ENCODE measurements at regions not wholly inside any gene's neighbourhood (a gene's known extent, or its start where the extent isn't known, plus 50 kb on each side); places are given as distances from the start of the nearest gene placed in this dataset.

DNA sequence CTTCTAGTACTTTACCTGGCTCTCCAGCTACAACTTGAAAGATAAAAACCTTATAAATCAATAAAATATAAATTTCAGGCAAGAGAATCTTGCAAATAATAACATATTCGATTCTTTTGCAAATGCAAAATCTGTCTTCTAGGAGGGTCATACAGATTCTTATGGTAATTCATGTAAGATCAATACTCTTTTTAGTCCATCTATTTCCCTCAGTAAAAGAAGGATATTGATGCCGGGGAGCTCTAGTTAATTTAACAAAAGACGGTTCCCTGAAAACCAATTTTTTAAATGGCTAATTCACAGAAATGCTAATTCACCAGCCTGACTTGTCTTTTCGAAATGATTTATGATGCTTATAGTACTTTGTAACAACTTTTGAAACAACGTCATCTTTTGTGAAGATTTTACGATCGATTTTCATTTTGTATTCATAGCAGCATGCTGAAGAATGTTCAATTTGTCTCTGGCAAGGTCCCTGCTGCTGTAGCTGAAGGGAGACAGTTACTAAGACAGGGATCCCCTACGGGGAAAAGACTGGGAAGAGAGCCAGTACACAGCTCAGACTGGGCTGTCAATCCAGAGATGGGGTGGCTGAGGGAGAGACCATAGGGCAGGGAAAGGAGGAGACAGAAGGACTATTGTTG is 90.6 kb upstream of the SPAG17 start:
- Histone ChIP-seq H3K27me3 (ENCODE audit: control insufficient read depth, insufficient read depth, low read length) (no peaks in the 10 kb centered on the region), H3K4me3 (ENCODE audit: low read length in 3 of 3) (no peak overlapping the region), H3K4me1 (ENCODE audit: control insufficient read depth in 2 of 3, insufficient read depth in 2 of 3, low read depth in 1 of 3, low read length in 3 of 3) (no peaks in the 10 kb centered on the region), H3K9ac (ENCODE audit: low read length in 3 of 3) (no peak overlapping the region), H3K36me3 (ENCODE audit: control insufficient read depth in 2 of 3, insufficient read depth in 3 of 3, low read length in 3 of 3) (no peaks in the 10 kb centered on the region), H3K27ac (ENCODE audit: low read depth in 2 of 2, low read length in 2 of 2) (no peak overlapping the region), H3K9me3 (ENCODE audit: control insufficient read depth in 2 of 3, insufficient read depth in 1 of 3, low read length in 3 of 3) (peaks cover 0 to 6% (median 0%) of the 10 kb centered on the region in 3 donors)
- TF ChIP-seq, protein P1, sequence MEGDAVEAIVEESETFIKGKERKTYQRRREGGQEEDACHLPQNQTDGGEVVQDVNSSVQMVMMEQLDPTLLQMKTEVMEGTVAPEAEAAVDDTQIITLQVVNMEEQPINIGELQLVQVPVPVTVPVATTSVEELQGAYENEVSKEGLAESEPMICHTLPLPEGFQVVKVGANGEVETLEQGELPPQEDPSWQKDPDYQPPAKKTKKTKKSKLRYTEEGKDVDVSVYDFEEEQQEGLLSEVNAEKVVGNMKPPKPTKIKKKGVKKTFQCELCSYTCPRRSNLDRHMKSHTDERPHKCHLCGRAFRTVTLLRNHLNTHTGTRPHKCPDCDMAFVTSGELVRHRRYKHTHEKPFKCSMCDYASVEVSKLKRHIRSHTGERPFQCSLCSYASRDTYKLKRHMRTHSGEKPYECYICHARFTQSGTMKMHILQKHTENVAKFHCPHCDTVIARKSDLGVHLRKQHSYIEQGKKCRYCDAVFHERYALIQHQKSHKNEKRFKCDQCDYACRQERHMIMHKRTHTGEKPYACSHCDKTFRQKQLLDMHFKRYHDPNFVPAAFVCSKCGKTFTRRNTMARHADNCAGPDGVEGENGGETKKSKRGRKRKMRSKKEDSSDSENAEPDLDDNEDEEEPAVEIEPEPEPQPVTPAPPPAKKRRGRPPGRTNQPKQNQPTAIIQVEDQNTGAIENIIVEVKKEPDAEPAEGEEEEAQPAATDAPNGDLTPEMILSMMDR (IDR thresholded peaks at IDR 0.05; ENCODE audit: borderline replicate concordance, extremely low read depth, insufficient read depth), result no peak
- intact Hi-C loops (cut with DNase I), result no loop called here
- FAIRE-seq, result no peak
- DNase-seq, result no peak

DNA sequence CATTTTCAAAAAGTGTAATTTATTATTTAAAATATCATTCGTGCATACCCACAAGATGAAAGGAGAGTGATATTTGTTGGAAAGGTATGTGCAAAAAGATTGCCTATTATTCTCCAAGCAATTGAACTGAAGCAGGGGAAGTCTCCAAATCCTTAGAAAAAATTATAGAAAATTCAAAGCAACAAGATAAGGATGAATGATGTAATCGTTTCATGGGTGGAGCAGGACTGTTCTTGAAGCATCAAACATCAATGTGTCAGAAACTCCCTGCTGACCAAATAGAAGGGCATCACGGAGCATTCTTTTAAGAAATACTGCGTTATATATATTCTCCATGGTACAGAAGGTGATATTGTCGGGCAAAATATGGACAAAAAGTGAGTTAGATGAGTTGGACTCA is 87.9 kb upstream of the SPAG17 start:
- no peak overlapping the region for H3K27ac ChIP-seq (ENCODE audit: low read depth in 2 of 2, low read length in 2 of 2)
- no peak overlapping the region for H3K9ac ChIP-seq (ENCODE audit: low read length in 3 of 3)
- TF ChIP-seq, protein P1 (IDR thresholded peaks at IDR 0.05; ENCODE audit: borderline replicate concordance, extremely low read depth, insufficient read depth), result no peak
- H3K36me3 ChIP-seq (ENCODE audit: control insufficient read depth in 2 of 3, insufficient read depth in 3 of 3, low read length in 3 of 3), result no peaks in the 10 kb centered on the region
- DNase-seq (no peak), FAIRE-seq (no peak)
- H3K4me3 ChIP-seq (ENCODE audit: low read length in 3 of 3), result no peak overlapping the region
- peaks cover 0 to 6% (median 0%) of the 10 kb centered on the region in 3 donors for H3K9me3 ChIP-seq (ENCODE audit: control insufficient read depth in 2 of 3, insufficient read depth in 1 of 3, low read length in 3 of 3)
- no peaks in the 10 kb centered on the region for H3K27me3 ChIP-seq (ENCODE audit: control insufficient read depth, insufficient read depth, low read length)
- no peaks in the 10 kb centered on the region for H3K4me1 ChIP-seq (ENCODE audit: control insufficient read depth in 2 of 3, insufficient read depth in 2 of 3, low read depth in 1 of 3, low read length in 3 of 3)
- intact Hi-C loops (cut with DNase I), result no loop called here

DNA sequence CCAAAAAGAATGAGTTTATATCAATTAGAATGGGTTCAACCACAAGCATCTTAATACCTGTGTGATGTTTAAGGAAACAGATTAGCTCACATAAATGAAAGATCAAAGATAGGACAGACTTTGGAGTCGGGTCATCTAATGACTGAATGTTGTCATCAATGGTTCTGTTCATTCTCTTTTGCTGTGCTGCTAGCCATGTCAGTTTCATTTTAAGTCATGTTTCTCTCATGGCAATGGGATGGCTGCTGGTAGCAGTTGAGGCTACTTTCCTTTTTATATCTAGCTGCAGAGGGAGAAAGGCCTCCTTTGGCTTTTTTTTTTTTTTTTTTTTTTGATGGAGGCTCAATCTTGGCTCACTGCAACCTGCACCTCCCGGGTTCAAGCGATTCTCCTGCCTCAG is 86.9 kb upstream of the SPAG17 start:
- no peak overlapping the region for H3K4me3 ChIP-seq (ENCODE audit: low read length in 3 of 3)
- TF ChIP-seq, protein P1 (IDR thresholded peaks at IDR 0.05; ENCODE audit: borderline replicate concordance, extremely low read depth, insufficient read depth), result no peak
- DNase-seq (no peak), FAIRE-seq (no peak)
- H3K36me3 ChIP-seq (ENCODE audit: control insufficient read depth in 2 of 3, insufficient read depth in 3 of 3, low read length in 3 of 3), result no peaks in the 10 kb centered on the region
- H3K9ac ChIP-seq (ENCODE audit: low read length in 3 of 3), result no peak overlapping the region
- no peak overlapping the region for H3K27ac ChIP-seq (ENCODE audit: low read depth in 2 of 2, low read length in 2 of 2)
- H3K4me1 ChIP-seq (ENCODE audit: control insufficient read depth in 2 of 3, insufficient read depth in 2 of 3, low read depth in 1 of 3, low read length in 3 of 3), result no peaks in the 10 kb centered on the region
- H3K9me3 ChIP-seq (ENCODE audit: control insufficient read depth in 2 of 3, insufficient read depth in 1 of 3, low read length in 3 of 3), result peaks cover 0 to under 1% (median 0%) of the 10 kb centered on the region in 3 donors
- H3K27me3 ChIP-seq (ENCODE audit: control insufficient read depth, insufficient read depth, low read length), result no peaks in the 10 kb centered on the region
- intact Hi-C loops (cut with DNase I), result no loop called here

DNA sequence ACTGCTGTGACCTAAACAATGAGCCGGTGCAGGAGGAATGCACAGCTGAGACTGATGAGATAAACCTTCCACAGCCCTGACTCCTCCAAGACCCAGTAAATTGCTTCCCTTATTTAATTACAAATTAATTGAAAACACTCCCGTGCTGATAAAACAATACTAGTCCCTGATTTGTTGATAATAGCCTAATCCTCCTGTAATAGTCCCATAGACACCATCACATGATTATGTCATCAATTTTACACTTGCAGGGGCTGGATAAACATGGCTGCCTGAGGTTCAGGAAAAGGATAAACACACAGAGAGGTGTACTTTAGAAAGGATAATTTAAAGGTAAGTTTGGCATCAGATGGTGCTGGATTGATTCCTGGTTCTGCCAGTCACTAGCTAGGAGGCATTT is 84.6 kb upstream of the SPAG17 start:
- peak in 1 of 5 donors; percentile 12 for DNase-seq
- Histone ChIP-seq H3K4me3 (ENCODE audit: low read length in 3 of 3) (no peak overlapping the region), H3K4me1 (ENCODE audit: control insufficient read depth in 2 of 3, insufficient read depth in 2 of 3, low read depth in 1 of 3, low read length in 3 of 3) (no peaks in the 10 kb centered on the region), H3K9me3 (ENCODE audit: control insufficient read depth in 2 of 3, insufficient read depth in 1 of 3, low read length in 3 of 3) (no peaks in the 10 kb centered on the region), H3K36me3 (ENCODE audit: control insufficient read depth in 2 of 3, insufficient read depth in 3 of 3, low read length in 3 of 3) (no peaks in the 10 kb centered on the region), H3K9ac (ENCODE audit: low read length in 3 of 3) (no peak overlapping the region), H3K27ac (ENCODE audit: low read depth in 2 of 2, low read length in 2 of 2) (no peak overlapping the region), H3K27me3 (ENCODE audit: control insufficient read depth, insufficient read depth, low read length) (no peaks in the 10 kb centered on the region)
- TF ChIP-seq, protein P1 (IDR thresholded peaks at IDR 0.05; ENCODE audit: borderline replicate concordance, extremely low read depth, insufficient read depth), result no peak
- no peak for FAIRE-seq
- intact Hi-C loops (cut with DNase I), result no loop called here

Measured in kidney (tissue), 13 donors.